ENCODE measurements at regions not wholly inside any gene's neighbourhood (a gene's known extent, or its start where the extent isn't known, plus 50 kb on each side); places are given as distances from the start of the nearest gene placed in this dataset.

- H3K79me2 ChIP-seq (ENCODE audit: control insufficient read depth, insufficient read depth, low read length, unreplicated experiment), result no peaks in the 10 kb centered on the region
- H2AFZ ChIP-seq (ENCODE audit: low read length, unreplicated experiment), result no peak overlapping the region
- H3K36me3 ChIP-seq (ENCODE audit: insufficient read depth, low read length), result no peaks in the 10 kb centered on the region
- no peak overlapping the region for H3K4me3 ChIP-seq (ENCODE audit: low read depth, low read length)
- H3K27me3 ChIP-seq (ENCODE audit: insufficient read depth, low read length), result no peaks in the 10 kb centered on the region
- no peaks in the 10 kb centered on the region for H3K4me1 ChIP-seq (ENCODE audit: control insufficient read depth, insufficient read depth, low read length, unreplicated experiment)
- no peak overlapping the region for H3K27ac ChIP-seq (ENCODE audit: low read depth, low read length)
Observed at GRCh38 chr20:39213476-39214145, 251.5 kb downstream of the DHX35 start.

GRCh38 chr20:39211060-39211748 lies 249.1 kb downstream of the DHX35 start:
- Histone ChIP-seq H3K79me2 (ENCODE audit: control insufficient read depth, insufficient read depth, low read length, unreplicated experiment) (no peaks in the 10 kb centered on the region), H3K27ac (ENCODE audit: low read depth, low read length) (no peak overlapping the region), H2AFZ (ENCODE audit: low read length, unreplicated experiment) (no peak overlapping the region), H3K27me3 (ENCODE audit: insufficient read depth, low read length) (no peaks in the 10 kb centered on the region), H3K4me1 (ENCODE audit: control insufficient read depth, insufficient read depth, low read length, unreplicated experiment) (no peaks in the 10 kb centered on the region), H3K4me3 (ENCODE audit: low read depth, low read length) (no peak overlapping the region), H3K36me3 (ENCODE audit: insufficient read depth, low read length) (no peaks in the 10 kb centered on the region)

GRCh38 chr20:39210341-39211036 lies 248.3 kb downstream of the DHX35 start:
- H3K27ac ChIP-seq (ENCODE audit: low read depth, low read length), result no peak overlapping the region
- H2AFZ ChIP-seq (ENCODE audit: low read length, unreplicated experiment), result no peak overlapping the region
- no peaks in the 10 kb centered on the region for H3K79me2 ChIP-seq (ENCODE audit: control insufficient read depth, insufficient read depth, low read length, unreplicated experiment)
- no peak overlapping the region for H3K4me3 ChIP-seq (ENCODE audit: low read depth, low read length)
- H3K27me3 ChIP-seq (ENCODE audit: insufficient read depth, low read length), result no peaks in the 10 kb centered on the region
- H3K36me3 ChIP-seq (ENCODE audit: insufficient read depth, low read length), result no peaks in the 10 kb centered on the region
- no peaks in the 10 kb centered on the region for H3K4me1 ChIP-seq (ENCODE audit: control insufficient read depth, insufficient read depth, low read length, unreplicated experiment)

GRCh38 chr20:39206899-39207564 lies 244.9 kb downstream of the DHX35 start:
- H3K79me2 ChIP-seq (ENCODE audit: control insufficient read depth, insufficient read depth, low read length, unreplicated experiment), result no peaks in the 10 kb centered on the region
- H3K27ac ChIP-seq (ENCODE audit: low read depth, low read length), result no peak overlapping the region
- no peaks in the 10 kb centered on the region for H3K36me3 ChIP-seq (ENCODE audit: insufficient read depth, low read length)
- no peak overlapping the region for H3K4me3 ChIP-seq (ENCODE audit: low read depth, low read length)
- no peak overlapping the region for H2AFZ ChIP-seq (ENCODE audit: low read length, unreplicated experiment)
- H3K27me3 ChIP-seq (ENCODE audit: insufficient read depth, low read length), result no peaks in the 10 kb centered on the region
- no peaks in the 10 kb centered on the region for H3K4me1 ChIP-seq (ENCODE audit: control insufficient read depth, insufficient read depth, low read length, unreplicated experiment)

- H3K4me3 ChIP-seq (ENCODE audit: low read depth, low read length), result no peak overlapping the region
- H3K27me3 ChIP-seq (ENCODE audit: insufficient read depth, low read length), result no peaks in the 10 kb centered on the region
- no peak overlapping the region for H3K27ac ChIP-seq (ENCODE audit: low read depth, low read length)
- H2AFZ ChIP-seq (ENCODE audit: low read length, unreplicated experiment), result no peak overlapping the region
- H3K79me2 ChIP-seq (ENCODE audit: control insufficient read depth, insufficient read depth, low read length, unreplicated experiment), result no peaks in the 10 kb centered on the region
- no peaks in the 10 kb centered on the region for H3K4me1 ChIP-seq (ENCODE audit: control insufficient read depth, insufficient read depth, low read length, unreplicated experiment)
- H3K36me3 ChIP-seq (ENCODE audit: insufficient read depth, low read length), result no peaks in the 10 kb centered on the region
Observed at GRCh38 chr20:39195582-39196021, 233.5 kb downstream of the DHX35 start.

GRCh38 chr20:39190666-39191570 lies 228.8 kb downstream of the DHX35 start:
- Histone ChIP-seq H3K4me1 (ENCODE audit: control insufficient read depth, insufficient read depth, low read length, unreplicated experiment) (no peaks in the 10 kb centered on the region), H3K4me3 (ENCODE audit: low read depth, low read length) (no peak overlapping the region), H3K27me3 (ENCODE audit: insufficient read depth, low read length) (no peaks in the 10 kb centered on the region), H3K36me3 (ENCODE audit: insufficient read depth, low read length) (no peaks in the 10 kb centered on the region), H3K27ac (ENCODE audit: low read depth, low read length) (no peak overlapping the region), H2AFZ (ENCODE audit: low read length, unreplicated experiment) (no peak overlapping the region), H3K79me2 (ENCODE audit: control insufficient read depth, insufficient read depth, low read length, unreplicated experiment) (no peaks in the 10 kb centered on the region)

- Histone ChIP-seq H3K27me3 (ENCODE audit: insufficient read depth, low read length) (no peaks in the 10 kb centered on the region), H2AFZ (ENCODE audit: low read length, unreplicated experiment) (no peak overlapping the region), H3K4me3 (ENCODE audit: low read depth, low read length) (no peak overlapping the region), H3K79me2 (ENCODE audit: control insufficient read depth, insufficient read depth, low read length, unreplicated experiment) (no peaks in the 10 kb centered on the region), H3K27ac (ENCODE audit: low read depth, low read length) (no peak overlapping the region), H3K4me1 (ENCODE audit: control insufficient read depth, insufficient read depth, low read length, unreplicated experiment) (no peaks in the 10 kb centered on the region), H3K36me3 (ENCODE audit: insufficient read depth, low read length) (no peaks in the 10 kb centered on the region)
Observed at GRCh38 chr20:39188266-39188765, 226.2 kb downstream of the DHX35 start.

GRCh38 chr20:39181490-39181889 lies 219.3 kb downstream of the DHX35 start:
- Histone ChIP-seq H3K4me3 (ENCODE audit: low read depth, low read length) (no peak overlapping the region), H2AFZ (ENCODE audit: low read length, unreplicated experiment) (no peak overlapping the region), H3K27ac (ENCODE audit: low read depth, low read length) (no peak overlapping the region), H3K36me3 (ENCODE audit: insufficient read depth, low read length) (no peaks in the 10 kb centered on the region), H3K4me1 (ENCODE audit: control insufficient read depth, insufficient read depth, low read length, unreplicated experiment) (no peaks in the 10 kb centered on the region), H3K27me3 (ENCODE audit: insufficient read depth, low read length) (no peaks in the 10 kb centered on the region), H3K79me2 (ENCODE audit: control insufficient read depth, insufficient read depth, low read length, unreplicated experiment) (no peaks in the 10 kb centered on the region)

GRCh38 chr20:39176457-39176856 lies 214.3 kb downstream of the DHX35 start:
- H3K27me3 ChIP-seq (ENCODE audit: insufficient read depth, low read length), result no peaks in the 10 kb centered on the region
- no peaks in the 10 kb centered on the region for H3K4me1 ChIP-seq (ENCODE audit: control insufficient read depth, insufficient read depth, low read length, unreplicated experiment)
- H3K27ac ChIP-seq (ENCODE audit: low read depth, low read length), result no peak overlapping the region
- H3K36me3 ChIP-seq (ENCODE audit: insufficient read depth, low read length), result no peaks in the 10 kb centered on the region
- no peak overlapping the region for H2AFZ ChIP-seq (ENCODE audit: low read length, unreplicated experiment)
- no peaks in the 10 kb centered on the region for H3K79me2 ChIP-seq (ENCODE audit: control insufficient read depth, insufficient read depth, low read length, unreplicated experiment)
- no peak overlapping the region for H3K4me3 ChIP-seq (ENCODE audit: low read depth, low read length)
